ENCODE measurements at regions not wholly inside any gene's neighbourhood (a gene's known extent, or its start where the extent isn't known, plus 50 kb on each side); places are given as distances from the start of the nearest gene placed in this dataset.

DNA sequence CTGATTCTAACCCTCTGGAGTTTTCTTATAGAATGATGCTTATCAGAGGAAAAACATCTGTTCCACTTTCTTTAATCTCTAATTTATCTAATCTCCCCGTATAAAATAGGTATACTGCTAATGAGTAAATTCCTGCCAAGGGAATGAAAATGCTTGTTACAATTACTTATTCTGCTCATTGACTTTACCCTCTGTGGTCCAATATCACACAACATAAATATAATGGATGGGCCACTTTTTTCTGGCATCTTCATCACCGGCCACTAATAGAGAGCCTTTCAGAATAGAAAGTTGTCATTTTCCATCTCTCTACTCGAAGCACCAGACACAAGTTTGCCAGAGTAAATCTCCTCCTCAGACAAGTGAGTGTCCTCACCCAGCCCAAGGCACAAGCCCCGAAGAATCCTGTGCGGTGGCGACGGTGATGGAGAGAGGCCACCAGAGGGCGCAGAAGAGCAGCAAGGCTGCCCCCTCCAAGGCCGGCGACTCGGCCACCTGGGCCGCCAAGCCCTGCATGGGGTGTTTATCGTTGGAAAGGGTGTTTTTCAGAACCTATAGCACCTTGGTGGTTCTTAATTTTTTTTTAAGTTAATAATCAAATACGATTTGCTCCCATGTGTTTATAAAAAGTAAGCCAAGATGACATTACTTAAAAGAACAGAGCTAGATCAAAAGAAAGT is 212.9 kb upstream of the ARID1B start:
- DNase-seq (ENCODE audit: low read depth), result peak; percentile 68

DNA sequence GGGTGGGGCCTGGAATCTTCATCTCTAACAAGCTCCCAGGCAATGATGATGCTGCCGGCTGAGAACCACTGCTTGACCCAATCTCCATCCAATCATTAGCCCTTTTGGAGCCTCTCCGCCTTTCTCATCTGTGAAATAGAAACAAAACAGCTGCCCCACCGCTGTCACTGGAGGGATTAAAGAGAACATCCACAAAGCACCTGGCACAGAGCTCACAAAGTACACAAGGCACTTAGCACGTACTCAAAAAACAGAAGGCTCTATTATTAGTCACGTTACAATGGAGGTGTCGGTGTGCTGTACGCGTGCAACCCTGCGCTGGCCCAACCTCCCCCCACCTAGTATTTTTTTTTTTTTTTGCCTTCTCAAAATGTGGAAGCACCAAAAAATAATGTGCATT is 213.5 kb upstream of the ARID1B start:
- DNase-seq (ENCODE audit: low read depth), result no peak

DNA sequence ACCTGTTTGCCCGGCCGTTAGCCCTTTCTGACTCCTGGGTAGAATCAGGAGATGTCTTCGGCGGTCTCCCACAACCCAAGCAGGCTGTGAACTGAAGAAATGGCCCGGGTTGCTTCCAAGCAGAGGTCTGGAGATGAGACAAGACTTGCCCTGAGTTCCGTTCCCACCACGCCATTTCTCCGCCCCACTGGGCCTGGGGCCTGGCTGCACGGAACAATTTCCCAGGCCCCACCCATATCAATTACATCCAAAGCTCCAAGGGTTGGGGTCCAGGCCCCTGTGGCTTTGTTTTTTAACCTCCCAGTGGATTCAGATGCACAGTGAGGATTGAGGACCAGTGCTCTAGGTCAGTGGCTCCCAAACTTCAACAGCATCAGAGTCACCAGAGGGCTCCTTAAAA is 214.5 kb upstream of the ARID1B start:
- no peak for DNase-seq (ENCODE audit: low read depth)

DNA sequence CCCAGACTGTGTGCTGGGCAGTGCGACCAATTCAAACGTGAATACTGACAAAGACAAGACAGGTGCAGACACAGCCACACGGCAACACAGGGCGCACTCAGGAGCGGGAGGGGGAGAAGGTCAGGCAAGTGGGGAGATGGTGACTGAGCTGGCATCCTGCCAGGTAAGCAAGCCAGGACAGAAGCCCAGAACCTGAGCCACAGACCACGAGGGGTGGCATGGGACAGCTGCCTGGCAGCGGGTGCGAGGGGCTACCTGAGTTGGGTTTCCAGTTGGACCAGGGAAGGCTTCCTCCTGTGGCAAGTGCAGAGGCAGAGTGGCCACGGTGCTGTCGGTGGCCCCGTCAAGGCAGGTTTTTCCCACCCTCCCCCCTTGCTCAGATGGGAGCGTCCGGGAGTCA is 215.2 kb upstream of the ARID1B start:
- no peak for DNase-seq (ENCODE audit: low read depth)

DNA sequence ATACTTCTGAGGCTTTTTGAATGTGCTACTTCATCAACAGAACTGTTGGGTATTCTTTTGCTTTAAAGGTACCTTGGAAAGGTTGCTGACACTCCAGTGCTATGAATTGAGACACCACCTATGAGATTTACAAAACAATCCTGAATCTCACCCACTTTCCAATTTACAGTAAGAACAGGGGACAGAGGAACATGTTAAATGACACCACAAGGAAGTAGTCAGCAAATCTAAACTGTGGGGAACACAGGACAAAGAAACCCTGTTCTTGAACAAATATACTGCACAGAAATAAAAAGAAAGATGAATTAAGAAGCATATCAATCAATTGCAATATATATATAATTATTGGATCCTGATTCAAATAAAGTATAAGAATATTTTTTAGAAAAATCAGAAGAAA is 216.7 kb upstream of the ARID1B start:
- DNase-seq (ENCODE audit: low read depth), result no peak

DNA sequence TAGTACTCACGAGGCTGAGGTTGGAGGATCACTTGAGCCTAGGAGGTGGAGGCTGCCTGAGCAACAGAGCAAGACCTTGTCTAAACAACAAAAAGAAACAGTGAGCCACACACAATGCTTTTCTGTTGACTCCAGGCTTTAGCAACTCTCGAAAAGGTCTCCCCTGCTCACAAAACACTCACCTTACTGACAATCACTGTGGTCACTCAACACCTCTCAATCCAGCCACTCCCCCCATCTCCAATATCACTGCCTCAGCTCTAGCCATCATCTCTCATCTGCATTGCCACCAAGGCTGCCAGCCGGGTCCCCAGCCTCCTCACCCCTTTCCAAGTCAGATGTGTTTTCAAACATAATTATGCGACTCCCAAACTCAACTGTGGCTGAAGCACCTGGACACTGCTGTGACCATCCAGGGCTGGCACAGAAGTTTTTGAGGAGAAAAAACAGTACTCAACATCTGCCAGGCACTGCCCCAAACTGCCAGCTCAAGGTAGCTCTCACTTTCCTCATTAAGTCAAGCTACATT is 218.0 kb upstream of the ARID1B start:
- DNase-seq (ENCODE audit: low read depth), result no peak

DNA sequence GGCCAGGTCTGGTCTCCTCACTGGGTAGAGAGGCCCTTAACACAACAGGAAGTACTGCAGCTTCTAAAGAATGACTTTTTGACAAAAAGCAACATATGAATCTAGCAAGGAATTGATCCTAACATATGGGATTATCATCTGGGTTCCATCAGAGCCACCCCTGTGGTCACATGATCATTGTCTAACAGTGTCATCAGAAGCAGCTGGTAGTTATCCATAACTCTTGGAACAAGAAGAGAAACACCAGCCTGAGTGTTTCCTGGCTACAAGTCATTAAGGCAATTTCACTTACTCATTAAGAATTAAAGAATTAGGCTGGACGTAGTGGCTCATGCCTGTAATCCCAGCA is 219.3 kb upstream of the ARID1B start:
- DNase-seq (ENCODE audit: low read depth), result no peak

DNA sequence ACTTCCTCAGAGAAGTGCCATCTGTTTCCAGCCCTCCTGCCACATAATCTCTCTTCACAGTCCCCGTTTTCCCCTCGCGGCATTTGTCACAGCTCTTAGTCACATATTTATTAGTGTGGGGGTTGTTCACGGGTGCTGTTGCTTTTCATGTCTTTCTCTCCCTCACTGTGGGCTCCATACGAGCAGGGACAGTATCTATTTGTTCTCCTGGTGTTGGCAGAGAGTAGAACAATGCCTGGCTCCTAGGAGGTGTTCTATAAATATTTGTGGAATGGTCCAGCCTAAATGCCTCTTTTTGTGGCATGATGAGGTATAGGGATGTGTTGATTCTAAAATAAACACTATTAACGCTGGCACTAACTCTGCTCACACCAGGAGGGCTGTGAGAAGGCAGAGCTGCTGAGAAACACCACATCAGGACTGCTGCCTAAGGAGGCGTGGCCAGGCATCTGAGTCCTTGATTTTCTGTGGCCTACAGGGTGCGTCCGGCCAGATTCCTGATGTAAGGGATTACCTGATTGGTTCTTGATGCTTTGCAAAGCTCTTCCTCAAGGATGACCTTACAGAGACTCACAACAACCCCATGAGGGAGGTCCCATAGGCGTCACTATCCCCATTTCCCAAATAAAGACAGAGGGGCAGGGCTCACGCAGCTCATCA is 219.8 kb upstream of the ARID1B start:
- DNase-seq (ENCODE audit: low read depth), result no peak

DNA sequence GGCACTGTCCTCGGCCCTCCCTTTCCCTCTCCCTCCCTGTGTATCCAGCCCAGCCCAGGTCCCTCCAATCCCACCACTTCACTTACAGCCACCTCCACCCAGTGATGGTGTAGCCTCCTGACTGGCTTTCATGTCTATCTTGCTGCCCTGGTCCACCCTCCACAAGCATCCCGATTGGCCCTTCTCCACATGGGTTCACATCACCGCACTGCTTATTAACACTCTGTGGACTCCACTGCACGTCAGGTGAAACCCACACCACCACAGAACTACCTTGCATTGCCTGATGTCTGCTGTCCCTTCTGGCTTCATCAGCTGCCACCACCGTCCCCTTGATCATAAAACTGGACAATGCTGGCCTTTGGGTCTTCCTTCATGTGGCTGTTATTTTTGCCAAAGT is 220.4 kb upstream of the ARID1B start:
- DNase-seq (ENCODE audit: low read depth), result no peak

DNA sequence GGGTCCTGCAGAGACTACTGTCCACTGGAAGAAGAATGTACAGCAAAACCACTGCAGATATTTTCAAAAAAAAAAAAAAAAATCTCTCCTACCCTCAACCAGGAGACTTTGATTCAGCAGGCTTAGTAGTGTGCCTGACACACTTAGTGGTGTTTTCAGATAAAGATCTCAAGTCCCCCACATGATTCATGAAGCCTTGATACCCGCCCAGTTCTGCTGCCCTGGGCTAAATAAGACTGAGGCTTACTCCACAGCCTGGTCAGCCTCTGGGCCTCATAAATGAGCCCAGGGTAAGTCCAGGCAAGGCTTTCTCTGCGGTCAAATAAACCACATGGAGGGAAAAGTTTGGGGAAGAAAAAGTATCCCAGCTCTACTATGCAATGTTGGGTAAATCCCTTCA is 222.1 kb upstream of the ARID1B start:
- DNase-seq (ENCODE audit: low read depth), result no peak

DNA sequence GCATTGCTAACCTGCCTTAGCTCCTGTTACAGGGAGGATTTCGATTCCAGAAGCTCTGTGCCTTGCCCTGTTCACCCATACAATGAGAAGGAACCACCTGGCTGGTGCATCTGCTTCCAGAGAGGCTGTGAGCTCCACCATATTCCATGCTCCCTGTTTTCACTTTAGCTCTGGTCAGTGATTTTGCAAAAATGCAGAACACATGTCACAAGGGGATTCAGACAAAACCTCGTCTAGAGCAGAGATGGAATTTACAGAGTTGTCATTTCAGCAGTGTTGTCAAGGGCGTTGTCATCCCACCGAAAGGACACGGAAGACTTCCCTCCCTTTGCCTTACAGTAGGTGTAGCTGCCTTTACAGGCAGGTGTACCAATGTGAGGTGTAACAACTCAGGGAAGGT is 223.0 kb upstream of the ARID1B start:
- no peak for DNase-seq (ENCODE audit: low read depth)

DNA sequence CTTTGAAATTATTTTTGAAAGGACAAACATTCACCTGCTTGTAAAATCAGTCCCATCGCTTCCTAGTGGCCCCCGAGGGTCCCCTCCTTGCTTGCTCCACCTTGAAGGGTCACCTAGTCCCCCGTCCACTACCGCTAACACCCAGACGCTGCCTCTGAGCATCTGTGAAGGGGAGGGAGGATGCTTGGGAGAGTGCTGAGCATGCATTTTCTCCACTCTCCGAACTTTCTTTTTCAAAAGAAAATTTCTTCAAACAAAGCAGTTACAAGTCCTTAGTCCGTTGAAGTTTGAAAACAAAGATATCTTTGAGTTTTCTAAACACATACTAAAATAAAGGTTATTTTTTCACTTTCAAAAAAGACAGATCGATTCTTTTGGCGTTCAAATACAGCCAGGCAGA is 224.3 kb upstream of the ARID1B start:
- DNase-seq (ENCODE audit: low read depth), result no peak

DNA sequence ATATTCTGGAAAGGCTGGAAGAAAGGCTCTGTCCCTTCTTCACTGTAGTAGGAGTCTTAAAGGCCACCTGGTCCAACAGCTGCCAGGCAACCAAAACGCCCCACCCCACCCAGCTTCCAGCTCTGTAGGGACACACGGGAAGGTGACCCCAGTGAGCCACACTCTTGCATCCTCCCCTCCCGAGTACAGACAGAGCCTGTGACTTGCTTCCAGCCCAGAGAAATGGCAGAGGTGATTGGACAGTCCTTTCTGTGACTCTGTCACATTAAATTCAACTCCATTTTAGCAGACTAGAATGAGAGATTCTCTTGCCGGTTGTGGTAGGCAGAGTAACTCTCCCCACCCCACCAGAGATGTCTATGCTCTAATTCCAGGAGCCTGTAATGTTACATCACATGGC is 226.2 kb upstream of the ARID1B start:
- no peak for DNase-seq (ENCODE audit: low read depth)

DNA sequence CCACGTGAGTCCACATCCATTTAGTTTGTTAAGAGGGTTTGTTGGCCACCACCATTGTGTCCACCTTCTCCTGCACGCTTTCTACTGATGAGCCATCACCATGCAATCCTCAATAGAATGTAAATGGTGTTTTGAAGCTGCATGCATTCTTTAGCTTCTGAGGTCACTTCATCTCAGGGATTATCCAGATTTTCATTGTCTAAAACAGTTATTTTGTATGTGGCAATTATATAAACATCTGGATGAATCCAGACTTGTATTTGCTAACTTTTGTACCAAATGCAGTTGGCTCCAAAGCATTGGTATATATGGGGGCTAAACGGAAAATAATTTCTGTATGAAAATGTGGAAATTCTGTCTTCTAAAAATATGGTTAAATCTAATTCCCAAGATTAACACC is 231.2 kb upstream of the ARID1B start:
- DNase-seq (ENCODE audit: low read depth), result no peak

DNA sequence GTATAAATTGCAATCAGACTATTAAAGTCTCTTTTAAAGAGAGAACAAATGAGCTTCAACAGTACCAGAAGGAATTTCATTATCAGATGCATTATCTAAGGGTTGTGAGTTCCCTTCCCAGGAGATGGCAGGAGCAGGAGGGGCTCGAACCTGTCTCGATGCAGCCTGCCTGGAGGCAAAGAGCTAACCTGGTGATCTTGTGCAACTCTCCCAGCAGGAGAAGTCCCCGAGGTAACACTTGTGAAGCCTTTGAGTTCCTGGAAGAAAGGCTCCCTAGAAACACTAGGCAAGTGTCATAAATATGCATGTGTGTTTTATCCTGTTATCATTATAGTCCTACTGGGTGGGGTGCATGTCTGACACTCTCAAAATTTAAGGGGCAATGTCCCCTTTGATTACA is 232.2 kb upstream of the ARID1B start:
- DNase-seq (ENCODE audit: low read depth), result no peak

DNA sequence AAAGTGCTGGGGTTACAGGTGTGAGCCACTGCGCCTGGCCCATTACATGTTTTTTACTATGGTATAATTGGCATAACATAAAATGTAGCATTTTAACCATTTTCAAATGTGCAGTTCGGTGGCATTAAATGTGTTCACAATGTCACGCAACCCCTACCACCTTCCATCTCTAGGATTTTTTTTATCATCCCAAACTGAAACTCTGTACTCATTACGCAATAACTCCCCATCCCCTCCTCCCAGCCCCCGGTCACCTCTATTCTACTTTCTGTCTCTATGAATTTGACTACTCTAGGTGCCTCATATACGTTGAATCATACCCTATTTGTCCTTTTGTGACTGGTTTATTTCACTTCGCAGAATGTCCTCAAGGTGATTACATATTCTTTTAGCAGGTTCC is 233.1 kb upstream of the ARID1B start:
- no peak for DNase-seq (ENCODE audit: low read depth)

DNA sequence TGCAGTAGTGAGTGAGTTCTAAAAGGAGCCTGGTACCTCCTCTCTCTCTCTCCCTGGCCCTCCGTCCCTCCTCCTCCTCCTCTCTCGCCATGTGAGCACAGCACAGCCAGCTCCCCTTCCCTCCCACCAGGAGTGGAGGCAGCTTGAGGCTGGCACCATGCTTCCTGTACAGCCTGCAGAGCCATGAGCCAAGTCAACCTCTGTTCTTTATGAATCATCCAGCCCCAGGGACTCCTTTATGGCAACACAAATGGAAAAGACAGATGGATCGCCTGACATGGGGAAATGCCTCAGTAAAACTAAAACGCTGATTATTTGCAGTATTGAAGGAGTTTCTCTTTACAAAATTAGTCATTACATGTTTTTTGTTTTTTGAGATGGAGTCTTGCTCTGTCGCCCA is 233.7 kb upstream of the ARID1B start:
- DNase-seq (ENCODE audit: low read depth), result no peak

DNA sequence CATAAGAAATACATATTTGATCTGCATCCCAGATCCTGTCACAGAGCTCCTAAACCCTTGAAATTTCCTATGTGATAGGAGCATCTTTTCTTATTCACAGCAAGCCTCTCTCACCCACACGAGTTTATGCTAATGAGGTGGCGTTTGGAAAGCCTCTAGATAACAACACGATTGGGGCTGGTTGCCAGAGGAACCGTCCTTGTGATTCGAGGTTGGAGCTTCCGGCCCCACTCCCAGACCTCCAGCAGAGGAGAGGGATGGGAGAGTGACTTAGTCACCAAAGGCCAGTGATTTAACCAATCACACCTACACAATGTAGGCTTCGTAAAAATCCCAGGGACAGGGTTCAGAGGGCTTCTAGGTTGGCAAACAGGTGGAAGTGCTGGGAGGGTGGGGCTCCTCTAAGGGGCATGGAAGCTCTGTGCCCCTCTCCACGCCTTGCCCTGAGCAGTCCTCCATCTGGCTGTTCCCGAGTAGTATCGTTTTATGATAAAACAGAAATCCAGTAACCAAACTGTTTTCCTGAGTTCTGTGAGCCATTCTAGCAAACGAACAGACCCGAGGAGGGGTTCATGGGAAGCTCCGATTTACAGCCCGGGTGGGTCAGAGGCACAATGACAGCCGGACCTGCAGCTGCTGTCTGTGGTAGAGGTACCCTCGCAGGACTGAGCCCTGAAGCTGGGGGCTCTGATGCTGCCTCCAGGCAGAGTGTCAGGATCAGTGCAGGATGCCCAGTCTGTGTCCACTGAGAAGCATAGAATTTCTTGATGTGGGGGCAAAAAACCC is 238.1 kb upstream of the ARID1B start:
- no peak for DNase-seq (ENCODE audit: low read depth)

DNA sequence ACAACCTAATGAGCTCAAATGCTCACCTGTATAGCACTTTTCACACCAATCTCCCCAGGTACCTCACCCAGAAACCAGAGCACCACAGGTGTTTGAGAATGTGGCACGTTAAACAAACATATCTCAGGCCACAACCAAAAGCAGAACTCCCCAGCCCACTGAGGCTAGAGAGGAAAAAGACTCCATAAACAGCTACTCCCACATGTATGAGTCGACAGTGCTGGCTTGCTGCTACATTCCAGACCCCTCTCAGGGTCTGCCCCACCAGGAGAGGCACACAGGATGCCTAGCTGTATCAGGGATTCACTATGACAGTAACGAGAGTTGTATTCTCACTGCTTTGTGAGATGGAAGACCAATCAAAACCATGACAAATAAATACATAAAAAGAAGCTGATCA is 242.6 kb upstream of the ARID1B start:
- no peak for DNase-seq (ENCODE audit: low read depth)

DNA sequence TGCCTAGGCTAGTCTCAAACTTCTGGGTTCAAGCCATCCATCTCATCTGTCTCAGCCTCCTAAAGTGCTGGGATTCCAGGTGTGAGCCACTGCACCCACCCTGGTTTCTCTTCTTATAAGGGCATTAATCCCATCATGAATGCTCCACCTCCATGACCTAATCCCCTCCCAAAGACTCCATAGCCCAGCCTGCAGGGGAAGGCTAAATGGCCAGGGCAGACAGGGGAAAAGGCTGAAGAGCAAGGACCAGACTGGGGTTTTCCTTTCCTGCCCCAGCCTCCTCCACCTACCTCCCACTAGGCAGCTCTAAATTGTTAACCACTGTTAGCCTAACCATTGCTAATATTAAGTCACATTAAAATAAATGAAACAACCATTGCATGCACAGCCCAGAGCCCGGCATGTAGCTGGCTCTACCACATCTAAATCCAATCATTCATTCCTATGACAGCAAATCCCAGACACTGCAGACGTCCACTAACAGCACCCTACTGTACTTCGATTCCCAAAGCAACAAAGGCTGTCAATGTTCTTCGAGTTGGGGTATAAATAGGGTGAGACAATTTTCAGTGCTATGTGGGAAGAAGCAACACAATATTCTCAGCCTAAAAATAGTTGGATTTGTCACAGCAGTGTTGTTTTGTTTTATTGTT is 243.2 kb upstream of the ARID1B start:
- DNase-seq (ENCODE audit: low read depth), result no peak

DNA sequence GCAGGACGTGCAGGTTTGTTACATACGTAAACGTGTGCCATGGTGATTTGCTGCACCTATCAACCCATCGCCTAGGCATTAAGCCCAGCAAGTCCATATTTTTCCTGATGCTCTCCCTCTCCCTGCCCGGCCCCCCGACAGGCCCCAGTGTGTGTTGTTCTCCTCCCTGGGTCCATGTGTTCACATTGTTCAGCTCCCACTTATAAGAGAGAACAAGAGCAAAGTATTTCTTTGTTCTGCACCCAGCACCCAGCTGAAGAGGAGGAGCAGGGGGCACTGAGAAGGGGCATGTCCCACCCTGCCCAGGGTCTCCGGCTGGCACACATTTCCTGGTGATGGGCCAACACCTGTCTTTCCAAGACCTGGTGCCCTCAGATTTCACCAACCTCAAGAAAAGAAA is 251.1 kb upstream of the ARID1B start:
- DNase-seq (ENCODE audit: low read depth), result no peak

DNA sequence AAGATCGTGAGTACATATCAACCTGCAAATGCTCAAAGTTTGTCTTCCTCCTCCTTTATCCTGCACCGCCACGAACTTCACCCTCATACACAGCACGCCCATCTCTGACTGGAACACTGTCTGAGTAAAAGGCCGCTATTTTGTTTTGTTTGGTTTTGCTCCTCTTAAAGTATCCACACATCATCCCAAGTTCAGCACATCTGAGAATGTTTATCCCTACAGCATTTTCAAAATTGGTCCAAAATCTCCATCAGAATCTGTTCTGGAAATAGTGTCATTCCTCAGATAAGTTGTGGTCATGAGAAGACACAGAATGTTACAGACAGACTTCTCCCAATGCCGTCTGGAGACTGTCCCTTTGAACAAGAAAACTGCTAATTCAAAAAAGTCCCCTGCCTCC is 251.6 kb upstream of the ARID1B start:
- DNase-seq (ENCODE audit: low read depth), result no peak

DNA sequence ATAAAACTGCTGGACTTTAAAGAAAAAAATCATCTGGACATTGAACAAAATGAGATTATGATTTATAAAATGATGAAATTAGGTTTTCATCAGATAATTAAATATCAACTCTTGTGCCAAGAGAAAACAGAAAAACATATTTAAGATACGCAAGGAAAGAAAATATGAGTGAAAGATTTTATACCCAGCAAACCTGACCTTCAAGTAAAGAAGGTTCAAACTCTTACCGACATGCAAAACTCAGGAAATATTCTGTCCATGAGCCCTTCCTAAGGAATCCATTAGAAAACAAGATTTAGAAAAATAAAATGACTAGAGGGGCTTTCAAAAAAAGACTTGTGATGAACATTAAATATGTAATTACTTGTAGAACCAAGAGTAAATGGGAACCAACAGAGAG is 257.2 kb upstream of the ARID1B start:
- no peak for DNase-seq (ENCODE audit: low read depth)

All from stimulated activated CD8-positive, alpha-beta memory T cell treated with anti-CD3 and anti-CD28 coated beads, Interleukin-15, amount 100 ng/mL, for 24 hours (primary cell).